GM21526 (cell line): ENCODE measurements at regions not wholly inside any gene's neighbourhood (a gene's known extent, or its start where the extent isn't known, plus 50 kb on each side); places are given as distances from the start of the nearest gene placed in this dataset.
"Not testable (repeated sequence)": the region's sequence is repeated elsewhere in the genome, so short reads cannot be mapped to it uniquely, and the experiment has no call there.

Source experiments
- ATAC-seq: cut with Tn5 transposase; IDR thresholded peaks from one replicate; pipeline ENCODE4 v1.9.1; 2021; ENCODE audit warnings: moderate library complexity; ENCODE audit not compliant: unreplicated experiment, low FRiP score

DNA sequence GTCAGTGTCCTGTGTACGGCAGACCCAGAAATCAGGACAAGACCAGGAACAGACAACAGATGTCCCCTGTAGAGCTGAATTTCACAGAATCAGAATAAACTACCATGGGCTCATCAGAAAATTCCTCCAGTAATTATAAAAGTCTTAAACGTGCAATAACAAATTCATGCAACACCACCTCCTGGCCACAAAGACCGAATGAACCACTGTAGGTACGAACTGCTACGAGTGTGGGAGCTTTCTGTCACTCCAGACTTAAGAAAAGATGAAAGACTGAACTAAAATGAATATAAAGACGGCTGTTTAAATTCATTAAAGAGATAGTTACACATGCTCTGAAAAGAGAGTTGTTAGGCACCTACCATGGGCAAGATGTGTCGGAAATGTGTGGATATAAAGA, 333.5 kb downstream of the RRAGC start:
- no peak for ATAC-seq

DNA sequence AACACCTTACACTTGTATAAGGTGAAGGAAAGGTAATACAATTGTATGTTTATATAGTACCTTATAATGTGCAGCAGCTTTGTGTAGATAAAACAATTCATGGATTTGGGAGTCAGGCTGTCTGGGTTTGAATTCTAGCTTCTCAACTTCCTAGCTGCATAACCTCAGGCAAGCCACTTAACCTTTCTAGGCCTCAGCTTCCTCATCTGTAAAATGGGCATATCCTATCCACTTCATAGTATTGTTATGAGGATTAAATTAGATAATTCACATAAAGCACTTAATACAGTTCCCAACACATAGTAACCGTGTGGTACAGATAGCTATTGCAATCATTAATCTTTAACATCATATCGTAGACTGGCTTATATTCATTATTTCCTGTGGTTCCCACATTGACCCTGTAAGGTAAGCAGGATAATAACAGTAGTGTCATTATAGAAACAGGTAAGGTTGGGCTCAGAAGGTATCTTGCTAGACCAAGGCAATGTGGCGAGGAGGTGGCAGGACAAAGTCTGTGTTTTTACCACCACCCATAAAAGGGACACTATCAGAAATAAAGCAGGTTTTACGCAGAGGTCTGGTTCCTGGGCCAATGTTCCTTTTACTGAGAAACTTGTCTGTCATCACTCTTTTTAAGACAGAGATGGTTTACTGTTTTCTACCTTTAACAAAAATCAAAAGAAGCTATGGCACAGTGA, 334.1 kb downstream of the RRAGC start:
- no peak for ATAC-seq

DNA sequence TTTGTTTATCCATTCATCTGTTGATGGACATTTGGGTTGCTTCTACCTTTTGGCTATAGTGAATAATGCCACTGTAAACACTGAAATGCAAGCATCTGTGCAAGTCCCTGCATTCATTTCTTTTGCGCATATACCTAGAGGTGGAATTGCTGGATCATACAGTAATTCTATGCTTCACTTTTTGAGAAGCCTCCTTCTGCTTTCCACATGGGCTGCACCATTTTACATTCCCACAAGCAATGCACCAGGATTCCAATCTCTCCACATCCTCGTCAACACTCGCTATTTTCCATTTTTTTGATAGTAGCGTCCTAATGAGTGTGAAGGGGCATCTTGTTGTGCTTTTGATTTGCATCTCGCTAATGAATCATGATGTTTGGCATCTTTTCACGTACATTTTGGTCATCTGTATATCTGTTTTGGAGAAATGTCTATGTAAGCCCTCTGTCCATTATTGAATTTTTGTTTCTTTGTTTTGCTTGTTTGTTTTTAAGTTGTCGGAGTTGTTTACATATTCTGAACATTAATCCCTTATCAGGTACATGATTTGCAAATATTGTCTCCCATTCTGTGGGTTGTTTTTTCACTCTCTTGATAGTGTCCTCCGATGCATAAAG, 335.4 kb downstream of the RRAGC start:
- no peak for ATAC-seq

DNA sequence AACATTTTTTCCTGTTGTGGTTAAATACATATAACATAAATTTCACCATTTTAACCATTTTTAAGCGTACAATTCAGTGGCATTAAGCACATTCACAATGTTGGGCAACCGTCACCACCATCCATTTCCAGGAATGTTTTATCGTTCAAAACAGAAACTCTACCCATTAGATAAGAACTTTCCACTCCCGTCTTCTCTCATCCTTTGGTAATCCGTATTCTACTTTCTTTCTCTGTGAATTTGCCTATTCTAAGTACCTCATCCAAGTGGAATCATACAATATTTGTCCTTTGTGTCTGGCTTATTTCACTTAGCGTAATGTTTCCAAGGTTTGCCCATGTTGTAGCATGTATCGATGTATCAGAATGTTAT, 336.0 kb downstream of the RRAGC start:
- ATAC-seq: no peak

DNA sequence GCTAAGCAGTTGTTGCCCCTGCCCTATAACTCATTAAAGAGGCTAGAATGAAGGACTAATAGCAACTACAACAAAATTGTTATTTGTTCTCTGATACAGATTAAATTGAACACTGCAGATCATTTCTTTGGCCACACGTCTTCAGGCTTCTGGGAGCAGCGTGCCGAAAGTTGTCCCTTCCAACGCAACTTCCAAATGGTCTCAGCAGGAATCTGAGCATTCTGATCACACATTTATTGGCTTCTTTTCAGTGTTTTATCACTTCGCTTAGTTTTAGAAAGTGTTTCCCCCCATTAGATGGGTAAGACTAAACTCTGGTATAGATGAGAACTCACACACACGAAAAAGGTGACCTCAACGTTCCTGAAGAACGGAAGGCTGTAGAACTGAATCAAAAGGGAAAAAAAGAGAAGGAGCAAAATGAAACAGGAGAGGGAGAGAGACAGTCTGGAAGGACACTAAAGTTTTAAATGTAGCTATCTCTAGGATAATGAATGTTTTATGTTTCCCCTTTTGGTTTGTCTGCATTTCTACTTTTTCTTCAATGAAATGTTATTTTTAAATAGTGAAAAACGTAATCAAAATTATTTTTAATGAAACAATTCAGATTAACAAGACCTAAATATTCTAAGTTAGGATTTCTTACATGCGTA, 336.5 kb downstream of the RRAGC start:
- no peak for ATAC-seq

DNA sequence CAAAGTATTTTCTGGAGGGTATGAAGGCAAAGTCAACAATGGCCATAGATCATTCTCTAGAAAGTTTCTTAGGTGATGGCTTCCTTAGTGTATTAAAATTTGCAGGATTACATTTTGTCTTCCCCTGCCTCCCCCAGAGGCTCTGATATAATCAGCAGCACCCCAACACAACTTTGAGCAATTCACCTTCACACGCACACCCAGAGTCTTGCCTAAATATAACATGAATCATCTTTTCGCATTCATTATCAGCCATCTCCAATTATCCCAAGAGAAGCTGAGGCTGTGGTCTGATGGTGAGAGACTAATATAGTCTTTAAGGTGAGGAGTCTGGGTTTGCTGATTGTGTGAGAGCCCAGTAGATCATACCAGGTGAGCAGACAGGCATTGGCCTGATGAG, 343.0 kb downstream of the RRAGC start:
- ATAC-seq: no peak

DNA sequence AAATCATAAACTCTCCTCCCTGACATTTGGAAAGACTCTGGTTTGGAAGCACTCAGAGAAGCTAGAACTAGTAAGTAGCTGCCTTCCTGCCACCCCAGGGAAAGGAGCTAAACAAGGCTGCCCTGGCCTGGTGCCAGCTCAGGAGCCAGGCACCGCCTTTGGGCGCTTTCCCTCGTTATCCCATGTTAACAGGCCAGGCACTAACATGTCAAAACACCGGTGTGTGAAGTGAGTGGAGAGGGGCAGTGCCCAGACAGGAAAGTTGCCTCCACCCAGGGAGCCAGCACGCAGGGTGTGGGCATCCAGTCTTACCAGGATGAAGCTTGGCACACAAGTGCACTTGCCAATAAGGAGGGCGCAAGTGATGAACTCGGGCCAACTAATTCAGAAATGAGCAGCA, 346.8 kb downstream of the RRAGC start:
- ATAC-seq: no peak

DNA sequence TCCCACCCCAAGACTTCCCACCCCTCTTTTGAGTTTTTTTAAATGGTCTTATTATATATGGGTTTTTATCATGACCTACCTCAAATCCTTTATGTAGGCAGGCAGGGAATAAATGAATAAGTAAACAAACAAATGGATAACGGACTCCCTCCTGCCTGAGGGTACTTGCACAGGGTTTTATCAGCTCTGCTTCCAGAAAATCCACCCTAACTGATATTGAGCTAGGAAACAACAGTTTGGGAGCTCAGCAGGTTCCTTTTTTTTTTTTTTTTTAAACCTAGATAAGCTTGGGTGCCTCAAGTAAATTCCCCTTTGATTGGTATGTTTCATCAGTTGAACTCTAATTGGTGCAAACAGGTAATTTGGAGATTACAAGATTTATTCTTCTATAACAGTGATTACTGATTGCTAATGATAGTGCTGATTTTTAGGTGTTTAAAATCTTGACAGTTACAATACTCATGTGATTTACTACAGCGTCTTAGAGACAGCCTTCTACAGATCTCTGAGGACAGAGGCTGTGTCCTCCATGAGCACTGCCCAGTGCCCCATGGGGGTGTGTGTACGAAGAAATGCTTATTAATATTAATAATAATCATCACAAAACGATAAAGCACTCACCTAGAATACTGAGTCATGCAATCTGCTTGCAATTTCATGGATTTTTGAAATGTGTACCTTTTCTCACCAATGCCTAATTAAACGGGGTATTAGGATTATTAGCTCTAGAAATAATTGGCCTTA, 347.4 kb downstream of the RRAGC start:
- ATAC-seq: no peak

DNA sequence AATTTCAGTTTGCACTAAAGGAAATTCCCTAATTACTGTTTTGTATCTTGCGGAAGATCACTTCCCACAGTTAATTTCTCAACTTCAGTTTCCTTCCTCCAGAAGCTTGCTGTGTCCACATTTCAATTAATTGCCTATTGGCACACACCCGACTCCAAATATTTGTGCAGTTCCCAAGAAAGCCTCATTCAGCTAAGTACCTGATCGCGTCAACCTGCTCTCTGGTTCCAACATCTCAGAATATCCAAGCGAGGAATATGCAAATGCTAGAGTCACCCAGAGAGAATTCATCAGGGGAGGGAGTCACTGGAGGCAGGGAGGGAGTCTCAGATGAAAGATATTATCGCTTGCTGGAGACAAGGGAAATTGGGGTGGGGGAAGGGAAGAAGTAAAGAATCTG, 351.3 kb downstream of the RRAGC start:
- no peak for ATAC-seq

DNA sequence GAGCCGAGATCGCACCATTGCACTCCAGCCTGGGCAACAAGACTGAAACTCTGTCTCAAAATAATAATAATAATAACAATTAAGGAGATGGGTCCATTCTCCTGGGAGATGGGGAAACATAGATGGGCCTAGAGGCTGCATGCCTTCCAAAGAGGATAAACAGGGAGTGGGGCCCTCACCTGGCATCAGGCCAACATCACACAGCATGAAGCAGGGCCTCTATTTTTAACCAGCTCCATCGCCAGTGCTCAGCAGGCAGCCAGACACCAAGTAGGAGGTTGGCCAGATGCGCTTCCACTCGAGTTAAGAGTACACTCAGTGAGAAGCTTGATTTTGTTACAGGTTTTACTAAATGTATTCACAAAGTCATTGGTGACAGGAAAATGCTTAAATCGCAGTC, 352.0 kb downstream of the RRAGC start:
- no peak for ATAC-seq

DNA sequence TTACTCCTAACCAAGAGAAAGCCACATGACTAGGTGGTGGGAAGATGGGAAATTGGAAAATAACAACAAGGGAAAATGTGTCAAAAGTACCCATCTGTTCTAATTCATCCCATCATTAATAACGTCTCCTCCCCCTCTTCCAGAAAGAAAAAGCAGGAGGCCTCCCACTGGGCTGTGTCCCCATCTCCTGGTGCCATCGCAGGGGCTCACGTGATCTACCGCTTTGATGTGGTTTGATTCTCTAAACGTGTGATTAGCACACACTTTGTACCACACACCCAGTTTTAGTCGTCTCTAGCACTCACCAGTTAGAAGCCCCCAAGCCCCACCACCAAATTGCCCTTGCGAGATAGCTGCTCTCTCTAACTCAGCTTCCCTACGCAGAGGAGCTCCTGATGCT, 353.6 kb downstream of the RRAGC start:
- ATAC-seq: no peak

DNA sequence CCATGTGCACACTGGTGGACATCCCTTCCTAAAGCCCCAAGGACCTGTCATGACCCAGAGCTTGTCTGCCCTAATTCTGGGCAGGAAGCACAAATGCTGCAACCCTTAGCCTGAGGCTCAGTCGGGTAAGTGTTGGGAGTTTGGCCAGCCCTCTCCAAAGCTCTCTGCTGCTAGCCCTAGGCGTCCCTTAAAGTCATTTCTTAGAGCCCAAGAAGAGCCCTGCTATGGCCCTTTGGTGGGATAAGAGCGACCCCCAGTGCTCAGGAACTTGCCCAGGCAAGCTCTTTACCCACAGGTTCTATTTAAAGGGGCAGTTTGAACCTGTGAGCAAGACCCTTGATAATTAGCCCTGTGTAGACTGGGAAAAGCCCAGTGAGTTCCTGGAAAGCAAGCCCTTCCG, 356.8 kb downstream of the RRAGC start:
- ATAC-seq: no peak

DNA sequence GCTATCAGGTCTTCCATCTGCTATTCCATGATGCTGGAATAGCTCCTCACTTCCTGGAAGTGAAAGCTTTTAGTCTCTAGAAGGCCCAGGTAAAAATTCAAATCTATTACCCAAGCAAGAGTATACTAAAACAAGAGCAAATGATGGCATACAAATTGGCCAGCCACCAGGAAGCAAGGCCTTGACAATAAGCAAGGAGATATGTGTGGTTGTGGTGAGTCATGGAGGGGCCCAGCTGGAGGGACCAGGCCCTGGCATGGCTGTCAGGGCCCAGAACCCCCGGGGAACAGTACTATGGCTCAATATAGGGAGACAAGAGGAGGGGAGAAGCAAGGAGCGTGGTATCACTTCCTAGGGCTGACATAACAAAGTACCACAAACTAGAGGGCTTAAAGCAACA, 358.7 kb downstream of the RRAGC start:
- ATAC-seq: no peak

DNA sequence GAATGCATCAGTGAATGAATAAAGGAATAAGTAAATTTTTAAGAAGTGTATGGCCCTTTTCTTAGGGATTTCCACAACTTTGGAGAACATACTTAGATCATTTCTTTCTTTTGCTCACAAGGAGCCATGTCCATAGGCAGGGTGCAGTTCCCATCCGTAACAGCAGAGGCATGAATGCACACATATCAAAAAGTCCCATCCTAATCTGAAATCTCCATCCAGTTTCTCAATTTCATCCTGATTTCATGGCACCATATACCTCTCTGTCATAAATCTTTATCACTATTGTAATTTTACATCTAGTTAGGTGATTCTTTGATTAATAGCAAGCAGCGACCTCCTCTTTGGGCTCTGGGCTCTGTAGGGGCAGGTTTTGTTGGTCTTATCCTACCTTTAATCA, 359.2 kb downstream of the RRAGC start:
- no peak for ATAC-seq

DNA sequence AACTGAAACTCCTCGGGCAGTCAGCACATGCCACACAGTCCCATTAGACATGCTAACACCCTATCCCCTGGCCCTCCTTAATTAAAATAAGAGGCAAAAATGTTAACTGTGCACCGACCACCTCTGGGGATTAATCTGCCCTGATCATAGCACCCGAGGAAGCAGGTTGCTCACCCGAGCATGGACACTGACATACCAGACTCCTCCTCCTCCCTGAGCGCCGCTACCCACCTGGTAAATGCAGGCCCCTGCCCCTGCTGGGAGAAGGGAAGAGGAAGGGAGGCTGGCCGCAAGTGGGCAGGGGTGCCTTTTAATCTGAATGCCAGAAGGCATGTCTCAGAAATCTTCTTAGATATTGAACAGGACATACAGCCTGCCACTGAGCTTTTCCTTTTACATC, 360.9 kb downstream of the RRAGC start:
- no peak for ATAC-seq

DNA sequence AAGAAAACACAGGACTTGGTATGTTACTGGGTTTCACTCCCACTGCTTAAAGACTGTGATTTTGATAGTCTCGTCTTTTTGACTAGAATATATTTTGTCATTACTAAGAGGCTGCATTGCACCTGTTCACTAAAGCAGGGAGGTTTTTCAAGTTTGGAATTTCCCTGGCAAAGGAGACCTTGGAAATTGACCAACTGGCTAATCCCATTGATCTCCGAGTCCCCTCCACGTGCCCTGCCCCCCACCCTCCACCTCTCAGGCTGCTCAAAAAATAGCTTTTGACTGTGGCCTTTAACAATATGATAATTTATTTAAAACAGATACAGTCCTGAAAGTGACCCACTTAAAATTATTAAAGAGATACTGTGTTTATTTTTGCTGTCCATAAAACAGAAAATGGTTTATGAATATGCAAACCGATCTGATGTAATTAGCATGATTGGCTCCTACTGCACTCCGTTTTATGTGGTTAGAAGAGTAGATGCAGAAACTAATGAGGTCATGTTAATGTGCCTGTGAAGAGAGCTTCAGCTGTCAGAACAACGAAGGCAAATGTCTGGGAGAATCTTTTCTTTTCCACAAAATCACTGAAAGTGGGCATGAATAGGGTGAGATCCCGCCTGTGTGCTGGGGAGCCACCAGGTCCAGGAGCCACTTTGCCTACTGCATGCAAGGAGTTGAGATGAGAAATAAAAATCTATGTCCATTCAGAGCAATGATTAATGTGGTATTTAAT, 361.5 kb downstream of the RRAGC start:
- ATAC-seq: no peak

DNA sequence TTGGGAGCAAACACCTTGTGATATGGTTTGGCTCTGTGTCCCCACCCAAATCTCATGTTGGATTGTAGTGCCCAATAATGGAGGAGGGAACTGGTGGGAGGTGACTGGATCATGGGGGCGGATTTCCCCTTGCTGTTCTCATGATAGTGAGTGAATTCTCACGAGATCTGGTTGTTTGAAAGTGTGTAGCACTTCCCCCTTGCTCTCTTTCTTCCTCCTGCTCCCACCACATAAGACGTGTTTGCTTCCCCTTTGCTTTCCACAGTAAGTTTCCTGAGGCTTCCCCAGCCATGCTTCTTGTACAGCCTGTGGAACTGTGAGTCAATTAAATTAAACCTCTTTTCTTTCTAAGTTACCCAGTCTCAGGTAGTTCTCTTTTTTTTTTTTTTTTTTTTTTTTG, 366.3 kb downstream of the RRAGC start:
- ATAC-seq: not testable (repeated sequence)

DNA sequence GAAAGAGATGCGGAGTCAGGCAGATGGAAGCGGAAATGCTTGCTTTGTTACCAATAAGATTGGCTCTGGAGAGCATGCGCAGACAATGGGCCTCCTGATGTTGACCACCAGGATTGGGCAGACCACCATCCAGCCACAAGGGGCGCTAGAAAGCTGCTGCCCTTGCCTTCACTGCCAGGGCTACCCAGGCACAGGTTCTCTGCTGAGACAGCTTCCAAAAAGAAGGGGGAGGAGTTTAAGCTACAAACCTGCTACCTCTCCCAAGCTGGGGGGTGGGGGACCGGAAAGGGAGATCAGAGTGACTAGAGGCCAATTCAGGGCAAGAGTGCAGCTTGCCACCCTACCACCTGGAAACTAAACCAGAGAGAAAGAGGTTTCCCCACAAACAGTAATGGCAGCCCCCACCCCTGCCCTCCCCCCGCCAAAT, 369.7 kb downstream of the RRAGC start:
- ATAC-seq: no peak

DNA sequence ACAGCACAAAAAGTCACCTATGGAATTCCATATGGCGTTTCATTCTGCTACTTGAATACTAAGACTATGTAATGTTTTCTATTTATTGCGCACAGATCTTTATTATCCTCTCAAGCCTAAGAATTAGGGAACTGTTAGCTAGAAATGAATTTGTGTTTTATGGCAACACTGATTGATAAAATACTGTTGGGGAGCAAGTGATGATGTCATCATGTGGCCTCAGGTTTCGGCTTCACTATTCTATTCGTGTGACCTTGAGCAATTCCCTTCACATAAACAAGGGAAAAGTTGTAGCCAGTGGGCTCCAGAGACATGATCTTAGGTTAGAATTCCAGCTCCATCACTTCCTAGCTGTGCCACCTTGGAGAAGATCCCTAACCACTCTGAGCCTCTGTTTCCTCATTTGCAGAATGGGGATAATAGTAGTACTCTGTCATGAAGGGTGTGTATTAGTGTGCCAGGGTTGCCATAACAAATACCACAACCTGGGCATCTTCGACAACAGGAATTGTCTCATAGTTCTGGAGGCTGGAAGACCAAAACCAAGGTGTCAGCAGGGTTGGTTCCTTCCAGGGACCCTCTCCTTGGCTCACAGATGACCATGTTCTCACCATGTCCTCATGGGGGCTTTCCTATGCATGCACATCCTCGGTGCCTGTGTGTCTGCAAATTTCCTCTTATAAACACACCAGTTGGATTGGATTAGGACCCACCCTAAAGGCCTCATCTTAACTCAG, 371.2 kb downstream of the RRAGC start:
- ATAC-seq: no peak

DNA sequence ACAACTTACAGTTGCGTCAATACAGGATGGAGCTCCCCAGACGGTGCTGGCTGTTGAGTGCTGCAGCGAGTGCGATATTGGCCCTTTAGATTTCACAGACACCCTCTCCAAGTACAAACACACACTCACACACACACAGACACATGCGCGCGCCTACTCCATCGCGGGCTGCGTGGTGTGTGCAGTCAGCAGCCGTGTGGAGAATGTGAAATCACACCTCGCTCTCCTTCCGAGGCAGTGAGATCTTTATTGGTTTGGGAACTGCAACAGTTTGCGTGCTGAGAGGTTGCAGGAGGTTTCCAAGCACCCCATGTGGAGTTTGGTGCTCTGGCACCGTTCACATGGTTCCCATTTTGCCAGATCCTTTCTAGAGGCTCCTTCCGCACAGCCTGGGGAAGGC, 372.2 kb downstream of the RRAGC start:
- ATAC-seq: no peak
